HUES64 (cell line): ENCODE measurements at regions not wholly inside any gene's neighbourhood (a gene's known extent, or its start where the extent isn't known, plus 50 kb on each side); places are given as distances from the start of the nearest gene placed in this dataset.

Experiments used
- H3K27ac ChIP-seq: 2 replicates; pipeline ENCODE4 v1.7.0; 2013; ENCODE audit warnings: low read depth, low read length, inconsistent platforms
- H3K27me3 ChIP-seq: 2 replicates; pipeline ENCODE4 v1.6.1; 2013; ENCODE audit warnings: mild to moderate bottlenecking, low read length; ENCODE audit not compliant: insufficient read depth
- H3K36me3 ChIP-seq: 2 replicates; pipeline ENCODE4 v1.6.1; 2013; ENCODE audit warnings: mild to moderate bottlenecking, low read length; ENCODE audit not compliant: insufficient read depth
- H3K4me1 ChIP-seq: 2 replicates; pipeline ENCODE4 v1.6.1; 2013; ENCODE audit warnings: mild to moderate bottlenecking, low read length, moderate library complexity; ENCODE audit not compliant: insufficient read depth
- H3K4me3 ChIP-seq: 2 replicates; pipeline ENCODE4 v1.5.1; 2013; ENCODE audit warnings: mild to moderate bottlenecking, low read length, moderate library complexity
- H3K9ac ChIP-seq: 2 replicates; pipeline ENCODE4 v1.6.1; 2013; ENCODE audit warnings: mild to moderate bottlenecking, low read depth, low read length
- H3K9me3 ChIP-seq: 2 replicates; pipeline ENCODE4 v1.6.1; 2013; ENCODE audit warnings: low read depth, low read length; ENCODE audit not compliant: insufficient read depth
- WGBS: fragments of 150-250, 120-280 bp; methylation state at CpG from one replicate; pipeline ENCODE4 v1.1.7; 2013; ENCODE audit warnings: missing lambda C conversion rate; 5-methylcytosine and 5-hydroxymethylcytosine counted together

GRCh38 chr12:98013560-98013959, 501.8 kb upstream of the TMPO start:
- 94% methylated on average over 5 of the region's 5 CpGs for WGBS
- no peak overlapping the region for H3K4me3 ChIP-seq
- no peak overlapping the region for H3K9ac ChIP-seq
- no peaks in the 10 kb centered on the region for H3K4me1 ChIP-seq
- no peaks in the 10 kb centered on the region for H3K9me3 ChIP-seq
- H3K36me3 ChIP-seq: no peaks in the 10 kb centered on the region
- no peak overlapping the region for H3K27ac ChIP-seq
- H3K27me3 ChIP-seq: no peaks in the 10 kb centered on the region

- Histone ChIP-seq H3K4me3 (no peak overlapping the region), H3K27ac (no peak overlapping the region), H3K9ac (no peak overlapping the region), H3K9me3 (no peaks in the 10 kb centered on the region), H3K4me1 (no peaks in the 10 kb centered on the region), H3K27me3 (no peaks in the 10 kb centered on the region), H3K36me3 (no peaks in the 10 kb centered on the region)
These were observed 496.6 kb upstream of the TMPO start for GRCh38 chr12:98018836-98019235.

GRCh38 chr12:98020376-98020775, 495.0 kb upstream of the TMPO start:
- Histone ChIP-seq H3K36me3 (no peaks in the 10 kb centered on the region), H3K4me1 (no peaks in the 10 kb centered on the region), H3K27ac (no peak overlapping the region), H3K27me3 (no peaks in the 10 kb centered on the region), H3K9me3 (no peaks in the 10 kb centered on the region), H3K9ac (no peak overlapping the region), H3K4me3 (no peak overlapping the region)

- Histone ChIP-seq H3K9ac (no peak overlapping the region), H3K27ac (no peak overlapping the region), H3K4me1 (no peaks in the 10 kb centered on the region), H3K27me3 (no peaks in the 10 kb centered on the region), H3K4me3 (no peak overlapping the region), H3K36me3 (no peaks in the 10 kb centered on the region), H3K9me3 (no peaks in the 10 kb centered on the region)
These were observed 492.4 kb upstream of the TMPO start for GRCh38 chr12:98022961-98023360.

- H3K9ac ChIP-seq: no peak overlapping the region
- H3K4me3 ChIP-seq: no peak overlapping the region
- H3K36me3 ChIP-seq: no peaks in the 10 kb centered on the region
- no peaks in the 10 kb centered on the region for H3K4me1 ChIP-seq
- peaks cover 21% of the 10 kb centered on the region; the same call in 1 of the 2 replicates for H3K9me3 ChIP-seq
- 95% methylated on average over 1 of the region's 2 CpGs for WGBS
- no peaks in the 10 kb centered on the region for H3K27me3 ChIP-seq
- no peak overlapping the region for H3K27ac ChIP-seq
These were observed 477.8 kb upstream of the TMPO start for GRCh38 chr12:98037401-98038140.

DNA sequence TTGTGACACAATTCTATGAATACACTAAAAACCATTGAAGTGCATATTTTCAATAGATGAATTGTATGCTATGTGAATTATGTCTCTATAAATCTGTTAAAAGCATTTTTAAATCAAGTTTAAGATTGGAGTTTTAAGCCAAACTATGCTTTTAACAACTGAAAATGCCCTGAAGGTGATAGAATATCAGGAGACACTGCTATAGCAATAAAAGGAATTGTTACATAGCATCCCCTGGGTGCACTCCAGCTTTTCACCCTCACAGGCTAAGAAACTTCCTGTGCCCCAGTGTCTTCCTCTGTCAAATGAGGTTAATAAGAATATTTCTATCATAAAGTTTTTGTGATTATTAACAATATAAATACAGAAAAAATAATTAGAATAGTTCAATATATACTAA, 472.7 kb upstream of the TMPO start:
- no peaks in the 10 kb centered on the region for H3K4me1 ChIP-seq
- no peak overlapping the region for H3K4me3 ChIP-seq
- no peaks in the 10 kb centered on the region for H3K36me3 ChIP-seq
- H3K27me3 ChIP-seq: no peaks in the 10 kb centered on the region
- no peak overlapping the region for H3K27ac ChIP-seq
- no peak overlapping the region for H3K9ac ChIP-seq
- H3K9me3 ChIP-seq: peaks cover 21% of the 10 kb centered on the region; the same call in 1 of the 2 replicates

GRCh38 chr12:98045395-98045794, 470.0 kb upstream of the TMPO start:
- Histone ChIP-seq H3K9ac (no peak overlapping the region), H3K27me3 (no peaks in the 10 kb centered on the region), H3K9me3 (peaks cover 2% of the 10 kb centered on the region; the same call in 1 of the 2 replicates), H3K4me1 (no peaks in the 10 kb centered on the region), H3K27ac (no peak overlapping the region), H3K36me3 (no peaks in the 10 kb centered on the region), H3K4me3 (no peak overlapping the region)
- 72% methylated on average over 4 of the region's 4 CpGs for WGBS

GRCh38 chr12:98048326-98048725, 467.1 kb upstream of the TMPO start:
- Histone ChIP-seq H3K27ac (no peak overlapping the region), H3K4me1 (no peaks in the 10 kb centered on the region), H3K36me3 (no peaks in the 10 kb centered on the region), H3K27me3 (no peaks in the 10 kb centered on the region), H3K9me3 (no peaks in the 10 kb centered on the region), H3K9ac (no peak overlapping the region), H3K4me3 (no peak overlapping the region)

DNA sequence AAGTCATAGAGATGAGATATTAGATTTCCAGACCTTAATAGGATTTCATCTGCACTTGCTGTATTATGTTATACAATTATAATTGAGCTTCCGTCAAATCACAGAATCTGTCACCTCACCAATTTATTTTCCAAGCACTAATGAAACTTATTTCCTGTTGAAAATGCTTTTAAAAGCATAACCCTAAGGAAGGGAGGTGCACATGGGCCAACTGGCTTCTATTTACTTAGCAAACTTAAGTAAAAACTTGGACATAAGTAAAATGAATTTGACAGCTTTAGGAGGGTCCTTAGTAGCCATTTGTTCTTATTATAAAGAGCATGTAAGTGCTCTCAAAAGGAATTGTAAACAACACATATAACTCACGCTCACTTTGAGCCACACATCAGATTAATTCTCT, 462.2 kb upstream of the TMPO start:
- no peak overlapping the region for H3K27ac ChIP-seq
- WGBS: 88% methylated on average over 1 of the region's 2 CpGs
- no peaks in the 10 kb centered on the region for H3K9me3 ChIP-seq
- H3K36me3 ChIP-seq: no peaks in the 10 kb centered on the region
- peaks cover 7% of the 10 kb centered on the region for H3K4me1 ChIP-seq
- no peak overlapping the region for H3K9ac ChIP-seq
- H3K4me3 ChIP-seq: no peak overlapping the region
- H3K27me3 ChIP-seq: no peaks in the 10 kb centered on the region

- Histone ChIP-seq H3K9me3 (no peaks in the 10 kb centered on the region), H3K27me3 (no peaks in the 10 kb centered on the region), H3K4me1 (peaks cover 7% of the 10 kb centered on the region), H3K4me3 (no peak overlapping the region), H3K27ac (no peak overlapping the region), H3K9ac (no peak overlapping the region), H3K36me3 (no peaks in the 10 kb centered on the region)
- 96% methylated on average over 1 of the region's 1 CpG for WGBS
These were observed 457.7 kb upstream of the TMPO start for GRCh38 chr12:98057701-98058100.

DNA sequence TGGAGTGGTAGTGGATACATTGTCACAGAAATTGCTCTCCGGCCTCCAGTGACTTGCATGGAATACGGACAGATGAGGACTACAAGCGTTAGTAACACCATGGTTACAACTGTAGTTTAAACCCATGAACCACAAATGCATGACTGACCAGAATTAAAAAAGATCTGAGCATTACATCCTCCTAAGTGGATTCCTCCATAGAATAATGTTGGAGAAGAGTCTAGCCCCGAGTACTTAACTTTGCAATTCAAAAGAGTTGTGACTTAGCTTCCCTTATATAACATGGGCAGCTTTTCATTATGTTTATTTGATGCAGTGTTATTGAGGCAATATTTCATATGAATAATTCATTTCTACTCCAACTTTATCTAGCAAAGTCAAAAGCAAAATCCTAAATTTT, 457.2 kb upstream of the TMPO start:
- Histone ChIP-seq H3K36me3 (no peaks in the 10 kb centered on the region), H3K4me3 (no peak overlapping the region), H3K27me3 (no peaks in the 10 kb centered on the region), H3K4me1 (peaks cover 7% of the 10 kb centered on the region), H3K9me3 (no peaks in the 10 kb centered on the region), H3K9ac (no peak overlapping the region), H3K27ac (no peak overlapping the region)
- WGBS: 98% methylated on average over 3 of the region's 4 CpGs

DNA sequence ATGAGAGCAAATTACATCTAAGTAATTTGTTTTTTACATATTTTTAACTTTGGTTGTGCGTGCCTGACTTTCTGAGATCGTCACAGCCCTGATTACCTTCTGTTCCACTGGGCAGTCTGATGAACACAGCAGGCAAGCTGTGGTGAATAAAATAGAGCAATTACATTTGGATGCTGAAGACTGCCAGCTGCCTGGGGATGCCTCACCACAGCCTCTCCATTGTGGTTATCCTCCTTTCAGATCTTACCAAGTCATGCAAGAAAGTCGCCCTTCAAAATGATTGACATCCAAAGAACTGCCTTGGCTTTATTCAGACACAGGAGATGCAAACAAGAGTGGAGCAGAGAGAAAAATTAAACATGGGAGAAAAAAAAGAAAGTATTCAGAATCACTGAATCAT, 456.6 kb upstream of the TMPO start:
- Histone ChIP-seq H3K9me3 (no peaks in the 10 kb centered on the region), H3K27me3 (no peaks in the 10 kb centered on the region), H3K36me3 (no peaks in the 10 kb centered on the region), H3K4me1 (peaks cover 7% of the 10 kb centered on the region), H3K4me3 (no peak overlapping the region), H3K9ac (no peak overlapping the region), H3K27ac (no peak overlapping the region)
- 85% methylated on average over 3 of the region's 3 CpGs for WGBS
